MM.1S (cell line): ENCODE measurements at regions not wholly inside any gene's neighbourhood (a gene's known extent, or its start where the extent isn't known, plus 50 kb on each side); places are given as distances from the start of the nearest gene placed in this dataset.

Source experiments
- CTCF ChIP-seq: fragments of 300-600 bp; sonication (generic); IDR thresholded peaks from 2 replicates; pipeline ENCODE4 v1.5.1; 2016; ENCODE audit warnings: antibody characterized with exemption, low read length, mixed read lengths
- EZH2phosphoT487 ChIP-seq: fragments of 300-600 bp; sonication (generic); IDR thresholded peaks from 2 replicates; pipeline ENCODE4 v1.6.1; 2018; ENCODE audit warnings: antibody characterized with exemption, low read length

- TF ChIP-seq EZH2phosphoT487 (no peak), CTCF (no peak)
Observed at GRCh38 chr5:89299998-89300397, 417.0 kb upstream of the MEF2C start.
